ENCODE measurements at regions not wholly inside any gene's neighbourhood (a gene's known extent, or its start where the extent isn't known, plus 50 kb on each side); places are given as distances from the start of the nearest gene placed in this dataset.

- no peaks in the 10 kb centered on the region for H3K4me1 ChIP-seq (ENCODE audit: control insufficient read depth in 1 of 2, insufficient read depth in 2 of 2, low read length in 2 of 2)
- H2AFZ ChIP-seq (ENCODE audit: insufficient read depth, low read depth, low read length, poor library complexity, severe bottlenecking) = no peak overlapping the region
- no peaks in the 10 kb centered on the region for H4K20me1 ChIP-seq (ENCODE audit: insufficient read depth, low read length)
- H3K9ac ChIP-seq (ENCODE audit: insufficient read depth, low read length, poor library complexity, severe bottlenecking) = no peak overlapping the region
- TF ChIP-seq, protein P1, sequence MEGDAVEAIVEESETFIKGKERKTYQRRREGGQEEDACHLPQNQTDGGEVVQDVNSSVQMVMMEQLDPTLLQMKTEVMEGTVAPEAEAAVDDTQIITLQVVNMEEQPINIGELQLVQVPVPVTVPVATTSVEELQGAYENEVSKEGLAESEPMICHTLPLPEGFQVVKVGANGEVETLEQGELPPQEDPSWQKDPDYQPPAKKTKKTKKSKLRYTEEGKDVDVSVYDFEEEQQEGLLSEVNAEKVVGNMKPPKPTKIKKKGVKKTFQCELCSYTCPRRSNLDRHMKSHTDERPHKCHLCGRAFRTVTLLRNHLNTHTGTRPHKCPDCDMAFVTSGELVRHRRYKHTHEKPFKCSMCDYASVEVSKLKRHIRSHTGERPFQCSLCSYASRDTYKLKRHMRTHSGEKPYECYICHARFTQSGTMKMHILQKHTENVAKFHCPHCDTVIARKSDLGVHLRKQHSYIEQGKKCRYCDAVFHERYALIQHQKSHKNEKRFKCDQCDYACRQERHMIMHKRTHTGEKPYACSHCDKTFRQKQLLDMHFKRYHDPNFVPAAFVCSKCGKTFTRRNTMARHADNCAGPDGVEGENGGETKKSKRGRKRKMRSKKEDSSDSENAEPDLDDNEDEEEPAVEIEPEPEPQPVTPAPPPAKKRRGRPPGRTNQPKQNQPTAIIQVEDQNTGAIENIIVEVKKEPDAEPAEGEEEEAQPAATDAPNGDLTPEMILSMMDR (IDR thresholded peaks at IDR 0.05) = no peak
- no peak for DNase-seq
- Mint-ChIP-seq H3K9me3 (peaks cover 0 to 5% (median 2%) of the 10 kb centered on the region in 7 donors), H3K4me1 (no peaks in the 10 kb centered on the region), H3K27me3 (ENCODE audit: low read depth in 3 of 3) (peaks cover 0 to 3% (median 0%) of the 10 kb centered on the region in 3 donors), H3K27ac (no peak overlapping the region), H3K4me3 (no peak overlapping the region), H3K36me3 (no peaks in the 10 kb centered on the region)
- no peaks in the 10 kb centered on the region for H3K27me3 ChIP-seq (ENCODE audit: control insufficient read depth in 2 of 2, insufficient read depth in 2 of 2, low read length in 2 of 2)
- H3K9me3 ChIP-seq (replicated peaks in 1 of 2; ENCODE audit: control insufficient read depth in 1 of 2, insufficient read depth in 1 of 2, low read length in 2 of 2) = peaks cover 0 to 7% of the 10 kb centered on the region in 2 donors
- no peak overlapping the region for H3K4me2 ChIP-seq (replicated peaks; ENCODE audit: extremely low read depth, low read length, poor library complexity, severe bottlenecking)
- no peak overlapping the region for H3K4me3 ChIP-seq (replicated peaks in 1 of 3; ENCODE audit: low read depth in 2 of 3, low read length in 3 of 3)
- H3K27ac ChIP-seq (ENCODE audit: low read depth in 1 of 2, low read length in 2 of 2) = no peak overlapping the region
- 85% methylated on average over 5 of the region's 6 CpGs for WGBS (ENCODE audit: insufficient coverage)
- H3K79me2 ChIP-seq (ENCODE audit: insufficient read depth, low read length) = no peaks in the 10 kb centered on the region
- H3K36me3 ChIP-seq (replicated peaks in 1 of 2; ENCODE audit: control insufficient read depth in 1 of 2, insufficient read depth in 2 of 2, low read length in 2 of 2) = no peaks in the 10 kb centered on the region
- intact Hi-C loops (cut with micrococcal nuclease) = no loop called here
Measured at GRCh38 chr1:5191470-5191869, 537.1 kb downstream of the AJAP1 start.

GRCh38 chr1:5189384-5189783, 535.0 kb downstream of the AJAP1 start:
- Mint-ChIP-seq H3K9me3 (peaks cover 0 to 2% (median 0%) of the 10 kb centered on the region in 7 donors), H3K27me3 (ENCODE audit: low read depth in 3 of 3) (peaks cover 0 to 1% (median 0%) of the 10 kb centered on the region in 3 donors), H3K27ac (no peak overlapping the region), H3K36me3 (no peaks in the 10 kb centered on the region), H3K4me3 (no peak overlapping the region), H3K4me1 (no peaks in the 10 kb centered on the region)
- WGBS (ENCODE audit: insufficient coverage) = 83% methylated on average over 1 of the region's 4 CpGs
- Histone ChIP-seq H3K9me3 (replicated peaks in 1 of 2; ENCODE audit: control insufficient read depth in 1 of 2, insufficient read depth in 1 of 2, low read length in 2 of 2) (peaks cover 0 to 2% of the 10 kb centered on the region in 2 donors), H3K27me3 (ENCODE audit: control insufficient read depth in 2 of 2, insufficient read depth in 2 of 2, low read length in 2 of 2) (no peaks in the 10 kb centered on the region), H3K9ac (ENCODE audit: insufficient read depth, low read length, poor library complexity, severe bottlenecking) (no peak overlapping the region), H3K27ac (ENCODE audit: low read depth in 1 of 2, low read length in 2 of 2) (no peak overlapping the region), H3K79me2 (ENCODE audit: insufficient read depth, low read length) (no peaks in the 10 kb centered on the region), H4K20me1 (ENCODE audit: insufficient read depth, low read length) (no peaks in the 10 kb centered on the region), H3K36me3 (replicated peaks in 1 of 2; ENCODE audit: control insufficient read depth in 1 of 2, insufficient read depth in 2 of 2, low read length in 2 of 2) (no peaks in the 10 kb centered on the region), H3K4me1 (ENCODE audit: control insufficient read depth in 1 of 2, insufficient read depth in 2 of 2, low read length in 2 of 2) (no peaks in the 10 kb centered on the region), H3K4me3 (replicated peaks in 1 of 3; ENCODE audit: low read depth in 2 of 3, low read length in 3 of 3) (no peak overlapping the region), H2AFZ (ENCODE audit: insufficient read depth, low read depth, low read length, poor library complexity, severe bottlenecking) (no peak overlapping the region), H3K4me2 (replicated peaks; ENCODE audit: extremely low read depth, low read length, poor library complexity, severe bottlenecking) (no peak overlapping the region)
- intact Hi-C loops (cut with micrococcal nuclease) = no loop called here
- no peak for DNase-seq
- TF ChIP-seq, protein P1 (IDR thresholded peaks at IDR 0.05) = no peak
